Ectodermal cell (in vitro differentiated cells): ENCODE measurements at regions not wholly inside any gene's neighbourhood (a gene's known extent, or its start where the extent isn't known, plus 50 kb on each side); places are given as distances from the start of the nearest gene placed in this dataset.

ENCODE experiments used
- H3K27ac ChIP-seq: 2 replicates; pipeline ENCODE4 v1.7.0; 2013; ENCODE audit warnings: mild to moderate bottlenecking, low read depth, low read length; ENCODE audit not compliant: insufficient read depth, poor library complexity, severe bottlenecking
- H3K27me3 ChIP-seq: 2 replicates; pipeline ENCODE4 v1.7.0; 2013; ENCODE audit warnings: mild to moderate bottlenecking, low read length; ENCODE audit not compliant: insufficient read depth, control insufficient read depth, poor library complexity, severe bottlenecking
- H3K36me3 ChIP-seq: one replicate; pipeline ENCODE4 v1.7.0; 2013; ENCODE audit warnings: low read length; ENCODE audit not compliant: control insufficient read depth, insufficient read depth
- H3K4me1 ChIP-seq: one replicate; pipeline ENCODE4 v1.7.0; 2013; ENCODE audit warnings: low read length; ENCODE audit not compliant: control insufficient read depth, insufficient read depth
- H3K4me3 ChIP-seq: 2 replicates; pipeline ENCODE4 v1.7.0; 2013; ENCODE audit warnings: low read depth, low read length, control low read depth; ENCODE audit not compliant: insufficient read depth
- H3K9me3 ChIP-seq: 2 replicates; pipeline ENCODE4 v1.7.0; 2013; ENCODE audit warnings: mild to moderate bottlenecking, low read length, moderate library complexity; ENCODE audit not compliant: control insufficient read depth
- WGBS, 2 experiments: methylation state at CpG; one replicate each; pipeline ENCODE4 v1.1.7; 2013; ENCODE audit warnings: missing lambda C conversion rate in 2 of 2; 5-methylcytosine and 5-hydroxymethylcytosine counted together

DNA sequence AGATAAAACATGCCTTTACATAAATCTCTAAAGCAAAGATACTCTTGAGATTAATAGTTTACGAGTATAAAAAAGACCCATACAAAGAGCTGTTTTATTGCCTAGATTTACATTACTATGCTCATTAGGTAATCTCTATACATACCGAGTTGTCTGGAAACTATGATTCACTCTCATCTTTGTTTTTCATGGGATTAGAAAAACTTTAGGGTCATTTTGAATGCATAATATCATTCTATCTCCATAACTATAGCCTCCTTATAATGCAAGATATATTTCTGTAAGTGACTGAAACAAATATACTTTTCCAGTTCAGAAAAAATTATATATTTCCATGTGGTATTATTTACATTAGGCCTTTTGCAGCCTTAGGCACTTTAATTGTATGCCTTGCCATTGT lies 1088.7 kb upstream of the ARRDC3 start:
- 90 to 96% methylated on average over 2 of the region's 2 CpGs for WGBS, 2 experiments
- peaks cover 6% of the 10 kb centered on the region for H3K9me3 ChIP-seq
- H3K27me3 ChIP-seq, result no peaks in the 10 kb centered on the region
- H3K4me1 ChIP-seq, result no peaks in the 10 kb centered on the region
- H3K36me3 ChIP-seq, result no peaks in the 10 kb centered on the region
- H3K4me3 ChIP-seq, result no peak overlapping the region
- no peak overlapping the region for H3K27ac ChIP-seq

DNA sequence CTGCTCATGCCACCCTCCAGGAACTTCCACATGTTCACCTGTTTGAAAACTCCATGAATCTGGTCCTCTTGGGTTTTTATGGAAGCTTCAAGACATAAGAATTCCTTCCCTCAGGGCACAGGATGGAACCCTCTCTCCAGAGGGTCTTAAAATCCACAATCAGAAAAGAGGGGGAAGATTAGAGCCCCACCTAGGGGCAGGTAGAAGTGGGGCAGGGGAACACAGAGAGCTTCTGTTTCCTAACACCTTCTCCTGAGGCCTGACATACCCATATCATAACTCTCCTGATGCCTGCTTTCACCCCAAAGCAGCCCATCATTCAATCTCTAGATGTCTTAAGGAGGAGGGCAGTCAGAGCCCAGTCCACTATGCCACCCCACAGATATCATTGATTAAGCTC lies 1087.7 kb upstream of the ARRDC3 start:
- Histone ChIP-seq H3K36me3 (no peaks in the 10 kb centered on the region), H3K4me1 (no peaks in the 10 kb centered on the region), H3K27ac (no peak overlapping the region), H3K4me3 (no peak overlapping the region), H3K27me3 (no peaks in the 10 kb centered on the region), H3K9me3 (peaks cover 6% of the 10 kb centered on the region)

DNA sequence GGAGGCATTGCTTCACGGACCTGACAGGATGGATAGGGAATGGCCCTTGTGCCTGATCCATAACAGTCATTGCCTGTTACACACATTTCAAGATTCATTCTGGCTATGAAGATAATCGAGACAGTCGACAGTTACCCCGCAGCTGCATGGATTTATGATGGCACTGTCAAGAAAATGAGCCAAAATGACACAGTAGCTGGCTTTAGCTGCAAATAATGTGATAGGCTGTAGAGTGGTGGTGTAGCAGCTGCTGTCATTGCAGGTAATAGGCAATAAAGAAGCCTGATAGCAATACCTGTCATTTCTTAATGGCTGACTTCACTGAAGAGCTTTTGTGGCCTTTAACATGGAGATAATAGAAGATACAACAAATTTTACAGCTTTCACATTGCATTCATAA lies 1085.2 kb upstream of the ARRDC3 start:
- H3K9me3 ChIP-seq, result peaks cover 4% of the 10 kb centered on the region
- no peak overlapping the region for H3K27ac ChIP-seq
- H3K36me3 ChIP-seq, result no peaks in the 10 kb centered on the region
- no peaks in the 10 kb centered on the region for H3K4me1 ChIP-seq
- H3K27me3 ChIP-seq, result no peaks in the 10 kb centered on the region
- WGBS, 2 experiments, result 74 to 82% methylated on average over 4 of the region's 4 CpGs
- H3K4me3 ChIP-seq, result no peak overlapping the region

DNA sequence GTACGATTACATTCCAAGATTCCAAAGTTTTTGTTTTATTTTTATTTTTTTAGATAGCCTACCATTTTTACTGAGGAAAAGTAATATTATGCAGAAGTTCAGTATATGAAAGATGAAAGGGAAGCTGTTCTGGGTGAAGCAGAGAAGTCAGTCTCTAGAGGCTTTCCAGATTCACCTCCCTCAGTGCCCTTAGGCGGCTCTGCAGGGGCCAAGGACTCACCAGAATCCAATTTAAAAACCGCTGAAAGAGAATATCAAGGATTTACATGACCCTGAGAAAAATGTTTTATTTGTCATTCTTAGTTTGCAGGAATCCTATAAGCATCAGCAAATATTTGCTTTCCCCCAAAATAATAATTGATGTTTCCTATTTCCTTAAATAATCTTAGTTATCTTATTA lies 1084.6 kb upstream of the ARRDC3 start:
- Histone ChIP-seq H3K9me3 (no peaks in the 10 kb centered on the region), H3K27ac (no peak overlapping the region), H3K36me3 (no peaks in the 10 kb centered on the region), H3K4me1 (no peaks in the 10 kb centered on the region), H3K27me3 (no peaks in the 10 kb centered on the region), H3K4me3 (no peak overlapping the region)
- WGBS, 2 experiments, result 92 to 100% methylated on average over 1 to 3 of the region's 3 CpGs

DNA sequence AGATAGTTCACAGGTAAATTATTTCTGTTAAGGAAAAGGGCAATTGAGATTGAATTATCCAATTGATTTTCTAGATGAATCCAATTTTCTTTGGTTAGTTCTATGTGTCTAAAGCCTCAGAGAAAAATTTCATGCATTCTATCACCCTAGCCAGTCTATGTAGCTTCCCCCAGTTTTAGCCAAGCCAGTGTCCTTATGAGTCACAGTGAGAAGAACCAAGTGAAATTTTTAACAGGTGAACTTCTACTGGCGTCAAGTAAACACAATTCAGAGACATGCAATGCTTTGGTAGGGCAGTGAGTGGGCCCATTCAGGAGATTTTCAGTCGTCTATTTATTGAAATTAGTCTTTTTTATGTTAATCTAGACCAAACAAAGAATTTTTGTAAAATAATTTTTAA lies 1077.4 kb upstream of the ARRDC3 start:
- Histone ChIP-seq H3K27ac (no peak overlapping the region), H3K4me3 (no peak overlapping the region), H3K9me3 (no peaks in the 10 kb centered on the region), H3K36me3 (no peaks in the 10 kb centered on the region), H3K4me1 (no peaks in the 10 kb centered on the region), H3K27me3 (no peaks in the 10 kb centered on the region)
- WGBS, 2 experiments, result 86 to 95% methylated on average over 1 to 2 of the region's 2 CpGs

DNA sequence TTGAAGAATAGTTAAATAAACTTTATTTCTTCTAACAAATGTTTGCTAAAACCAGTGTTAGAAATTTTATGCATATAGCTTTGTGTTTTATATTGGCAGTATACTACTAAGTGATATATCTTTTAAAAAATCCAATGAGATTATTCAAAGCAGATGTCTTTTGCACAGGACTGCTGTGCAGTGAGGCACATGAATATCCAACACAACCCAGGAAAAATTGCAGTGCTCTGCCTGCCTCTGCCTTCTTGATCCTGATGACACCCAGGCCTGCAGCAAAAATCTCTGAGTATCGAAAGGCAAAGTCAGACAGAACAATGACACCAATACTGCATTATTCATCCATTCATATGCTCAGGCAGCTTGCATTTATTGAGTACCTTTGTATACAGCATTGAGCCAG lies 1076.5 kb upstream of the ARRDC3 start:
- Histone ChIP-seq H3K4me1 (no peaks in the 10 kb centered on the region), H3K4me3 (no peak overlapping the region), H3K36me3 (no peaks in the 10 kb centered on the region), H3K27me3 (no peaks in the 10 kb centered on the region), H3K9me3 (no peaks in the 10 kb centered on the region), H3K27ac (no peak overlapping the region)
- 89 to 90% methylated on average over 1 of the region's 1 CpG for WGBS, 2 experiments

DNA sequence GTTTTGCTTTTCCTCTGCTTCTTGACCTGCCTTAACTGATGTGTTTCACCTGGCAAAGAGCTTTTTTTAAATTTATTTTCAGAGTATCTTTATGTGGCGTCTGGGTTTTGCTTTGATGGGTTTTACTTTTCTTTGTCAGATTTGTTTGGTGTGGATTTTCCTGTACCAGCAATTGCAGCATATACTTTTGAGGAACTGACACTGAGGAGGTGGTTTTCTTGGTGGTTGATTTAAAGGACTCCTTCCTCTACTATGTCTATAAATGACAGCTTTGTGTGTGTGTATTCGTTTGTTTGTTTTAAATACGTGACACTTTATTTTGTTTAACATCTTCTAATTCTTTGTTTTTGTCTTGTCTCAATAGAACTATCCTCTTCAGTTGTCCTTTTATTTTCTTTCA lies 1071.9 kb upstream of the ARRDC3 start:
- Histone ChIP-seq H3K4me1 (no peaks in the 10 kb centered on the region), H3K4me3 (no peak overlapping the region), H3K27ac (no peak overlapping the region), H3K27me3 (no peaks in the 10 kb centered on the region), H3K9me3 (no peaks in the 10 kb centered on the region), H3K36me3 (no peaks in the 10 kb centered on the region)
- 80 to 87% methylated on average over 1 to 3 of the region's 3 CpGs for WGBS, 2 experiments

DNA sequence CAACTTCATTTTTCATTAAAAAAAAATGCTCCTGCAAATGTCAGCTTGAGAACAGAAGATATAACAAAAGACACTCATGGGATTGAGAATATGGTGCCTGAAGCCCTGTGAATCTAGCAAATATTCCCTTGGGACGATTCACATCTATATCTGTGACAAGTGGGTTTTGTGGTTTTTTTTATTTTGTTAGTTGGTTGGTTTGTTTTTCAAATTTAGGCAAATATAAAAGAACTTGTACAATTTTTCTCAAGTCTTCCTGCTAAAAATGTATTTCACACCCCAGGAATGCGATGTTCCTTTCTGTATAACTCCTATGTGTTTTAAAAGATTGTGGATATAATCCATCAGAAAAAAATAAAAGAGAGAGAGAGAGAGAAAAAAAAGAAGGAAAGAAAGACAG lies 1061.8 kb upstream of the ARRDC3 start:
- H3K36me3 ChIP-seq, result no peaks in the 10 kb centered on the region

DNA sequence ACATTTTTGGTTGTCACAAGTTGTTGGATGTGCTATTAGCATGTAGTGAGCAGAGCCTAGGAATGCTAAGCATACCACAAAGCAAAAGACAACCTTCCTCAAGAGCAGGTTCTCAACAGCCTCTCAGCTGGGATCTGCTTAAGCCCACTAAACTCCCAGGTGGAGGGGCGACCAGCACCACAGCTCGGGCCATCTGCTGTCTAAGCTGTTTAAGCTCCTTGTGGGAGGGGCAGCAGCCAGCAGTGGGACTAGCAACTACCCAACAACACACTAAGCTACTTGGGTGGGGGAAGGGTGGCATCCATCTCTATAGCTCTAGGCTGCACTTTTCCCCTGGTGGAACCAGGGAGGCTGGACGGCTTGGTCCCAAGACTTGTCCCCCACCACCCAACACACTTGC lies 1052.7 kb upstream of the ARRDC3 start:
- 85 to 92% methylated on average over 3 of the region's 3 CpGs for WGBS, 2 experiments
- Histone ChIP-seq H3K4me1 (no peaks in the 10 kb centered on the region), H3K4me3 (no peak overlapping the region), H3K27ac (no peak overlapping the region), H3K27me3 (no peaks in the 10 kb centered on the region), H3K36me3 (no peaks in the 10 kb centered on the region), H3K9me3 (no peaks in the 10 kb centered on the region)

More for the DNA sequence above, 1061.8 kb upstream of the ARRDC3 start:
- WGBS, 2 experiments, result 88 to 90% methylated on average over 1 of the region's 2 CpGs
- H3K27me3 ChIP-seq, result no peaks in the 10 kb centered on the region
- no peak overlapping the region for H3K27ac ChIP-seq
- H3K9me3 ChIP-seq, result no peaks in the 10 kb centered on the region
- no peak overlapping the region for H3K4me3 ChIP-seq
- no peaks in the 10 kb centered on the region for H3K4me1 ChIP-seq

DNA sequence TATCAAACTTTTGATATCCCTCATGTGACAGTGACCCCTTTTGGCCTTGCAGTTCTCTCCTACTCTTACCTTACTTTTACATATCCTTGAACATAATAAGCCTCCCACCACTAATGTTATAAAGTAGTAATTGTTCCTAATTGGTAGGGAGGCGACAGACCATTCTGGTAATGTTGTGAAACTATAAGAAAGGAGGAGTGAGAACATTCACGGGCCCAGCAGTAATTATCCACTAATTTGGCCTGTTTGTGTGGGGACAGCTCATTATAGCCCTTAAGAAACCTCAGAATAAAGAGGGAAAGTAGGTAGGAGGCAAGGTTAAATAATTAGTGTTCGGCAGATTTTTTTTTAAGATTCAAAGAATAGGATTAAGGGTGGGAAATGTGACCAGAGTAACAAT lies 1046.5 kb upstream of the ARRDC3 start:
- no peaks in the 10 kb centered on the region for H3K36me3 ChIP-seq
- no peak overlapping the region for H3K27ac ChIP-seq
- WGBS, 2 experiments, result 93 to 94% methylated on average over 3 of the region's 3 CpGs
- no peak overlapping the region for H3K4me3 ChIP-seq
- H3K9me3 ChIP-seq, result no peaks in the 10 kb centered on the region
- no peaks in the 10 kb centered on the region for H3K4me1 ChIP-seq
- H3K27me3 ChIP-seq, result no peaks in the 10 kb centered on the region

DNA sequence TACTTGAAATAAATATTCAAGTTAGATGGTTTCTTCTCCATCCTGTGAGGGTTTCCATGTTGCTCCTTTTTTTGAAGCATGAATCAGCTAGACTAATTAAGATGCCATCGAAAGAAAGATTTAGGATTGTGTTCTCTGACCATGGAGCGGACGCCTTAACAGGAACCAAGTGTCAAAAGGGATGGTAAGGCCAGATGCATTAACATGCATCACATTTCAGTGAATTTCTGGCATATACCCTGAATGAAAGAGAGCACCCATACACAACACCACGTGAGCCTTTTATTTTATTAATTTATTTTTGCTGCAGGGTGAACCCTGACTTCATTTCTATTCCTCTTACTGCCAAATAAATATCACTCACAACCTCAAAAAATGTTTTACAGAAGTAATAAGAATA lies 1045.3 kb upstream of the ARRDC3 start:
- Histone ChIP-seq H3K36me3 (no peaks in the 10 kb centered on the region), H3K4me1 (no peaks in the 10 kb centered on the region), H3K9me3 (no peaks in the 10 kb centered on the region), H3K27me3 (no peaks in the 10 kb centered on the region), H3K27ac (no peak overlapping the region), H3K4me3 (no peak overlapping the region)
- 96 to 97% methylated on average over 3 to 4 of the region's 4 CpGs for WGBS, 2 experiments
